Suprapubic skin (tissue), 4 donors: ENCODE measurements at regions not wholly inside any gene's neighbourhood (a gene's known extent, or its start where the extent isn't known, plus 50 kb on each side); places are given as distances from the start of the nearest gene placed in this dataset.

Experiments
- DNase-seq, 2 donors: peaks; one replicate each; pipeline ENCODE4 v3.0.0-alpha.2; 2019; ENCODE audit warnings: low spot score in 2 of 2
- H3K27ac ChIP-seq: fragments of 200-600 bp; sonication (generic); one replicate; pipeline ENCODE4 v1.5.1; 2019
- H3K27me3 ChIP-seq: fragments of 200-600 bp; sonication (generic); one replicate; pipeline ENCODE4 v1.5.1; 2019
- H3K36me3 ChIP-seq: fragments of 200-600 bp; sonication (generic); one replicate; pipeline ENCODE4 v1.5.1; 2019
- H3K4me1 ChIP-seq: fragments of 200-600 bp; sonication (generic); one replicate; pipeline ENCODE4 v1.5.1; 2019
- H3K4me3 ChIP-seq: fragments of 200-600 bp; sonication (generic); one replicate; pipeline ENCODE4 v1.5.1; 2019; ENCODE audit warnings: mild to moderate bottlenecking
- H3K9me3 ChIP-seq: fragments of 200-600 bp; sonication (generic); one replicate; pipeline ENCODE4 v1.5.1; 2019
- EP300 ChIP-seq: sonication (generic); formaldehyde crosslinking; IDR thresholded peaks from one replicate; pipeline ENCODE4 v1.6.1; 2017; ENCODE audit warnings: antibody characterized with exemption
- POLR2A ChIP-seq, 2 donors: fragments of 450-650 bp; IDR thresholded peaks; one replicate each; pipeline ENCODE4 v1.6.1; 2017; ENCODE audit warnings: antibody characterized with exemption in 2 of 2, mild to moderate bottlenecking in 2 of 2, moderate library complexity in 2 of 2
- POLR2AphosphoS5 ChIP-seq, 3 donors: sonication (generic); formaldehyde crosslinking; IDR thresholded peaks; one replicate each; pipeline ENCODE4 v1.6.1; 2017; ENCODE audit warnings: antibody characterized with exemption in 3 of 3
- WGBS: methylation state at CpG from one replicate; pipeline ENCODE4 v1.1.5; 2018; 5-methylcytosine and 5-hydroxymethylcytosine counted together
- TF ChIP-seq, protein P1 (sequence below), 2 donors: fragments of 200-600 bp in 1 of 2; fragments of 450-650 bp in 1 of 2; sonication (generic) in 1 of 2; IDR thresholded peaks; one replicate each; pipeline ENCODE4 v1.5.1; 2016 to 2019; ENCODE audit warnings: antibody characterized with exemption in 2 of 2, mild to moderate bottlenecking in 1 of 2, moderate library complexity in 1 of 2

DNA sequence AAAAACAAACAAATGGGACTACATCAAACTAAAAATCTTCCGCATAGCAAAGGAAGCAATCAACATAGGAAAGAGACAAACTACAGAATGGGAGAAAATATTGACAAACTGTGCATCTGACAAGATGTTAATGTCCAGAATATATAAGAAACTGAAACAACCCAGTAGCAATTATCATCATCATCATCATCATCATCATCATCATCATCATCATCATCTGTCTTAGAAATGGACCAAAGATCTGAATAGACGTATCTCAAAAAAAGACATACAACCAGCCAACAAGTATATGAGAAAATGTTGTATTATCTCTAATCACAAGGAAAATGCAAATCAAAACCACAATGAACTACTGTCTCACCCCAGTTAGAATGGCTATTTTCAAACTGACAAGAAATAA is 173.9 kb downstream of the PRR20E start:
- 86% methylated on average over 2 of the region's 2 CpGs for WGBS
- no peak overlapping the region for H3K4me3 ChIP-seq
- no peak for DNase-seq
- H3K27ac ChIP-seq, result no peak overlapping the region
- no peaks in the 10 kb centered on the region for H3K9me3 ChIP-seq
- TF ChIP-seq POLR2A (IDR thresholded peaks at IDR 0.05) (no peak), EP300 (no peak), POLR2AphosphoS5 (IDR thresholded peaks at IDR 0.05) (no peak)
- TF ChIP-seq, protein P1, sequence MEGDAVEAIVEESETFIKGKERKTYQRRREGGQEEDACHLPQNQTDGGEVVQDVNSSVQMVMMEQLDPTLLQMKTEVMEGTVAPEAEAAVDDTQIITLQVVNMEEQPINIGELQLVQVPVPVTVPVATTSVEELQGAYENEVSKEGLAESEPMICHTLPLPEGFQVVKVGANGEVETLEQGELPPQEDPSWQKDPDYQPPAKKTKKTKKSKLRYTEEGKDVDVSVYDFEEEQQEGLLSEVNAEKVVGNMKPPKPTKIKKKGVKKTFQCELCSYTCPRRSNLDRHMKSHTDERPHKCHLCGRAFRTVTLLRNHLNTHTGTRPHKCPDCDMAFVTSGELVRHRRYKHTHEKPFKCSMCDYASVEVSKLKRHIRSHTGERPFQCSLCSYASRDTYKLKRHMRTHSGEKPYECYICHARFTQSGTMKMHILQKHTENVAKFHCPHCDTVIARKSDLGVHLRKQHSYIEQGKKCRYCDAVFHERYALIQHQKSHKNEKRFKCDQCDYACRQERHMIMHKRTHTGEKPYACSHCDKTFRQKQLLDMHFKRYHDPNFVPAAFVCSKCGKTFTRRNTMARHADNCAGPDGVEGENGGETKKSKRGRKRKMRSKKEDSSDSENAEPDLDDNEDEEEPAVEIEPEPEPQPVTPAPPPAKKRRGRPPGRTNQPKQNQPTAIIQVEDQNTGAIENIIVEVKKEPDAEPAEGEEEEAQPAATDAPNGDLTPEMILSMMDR (IDR thresholded peaks at IDR 0.05), result no peak
- no peaks in the 10 kb centered on the region for H3K27me3 ChIP-seq
- no peaks in the 10 kb centered on the region for H3K4me1 ChIP-seq
- H3K36me3 ChIP-seq, result no peaks in the 10 kb centered on the region

- TF ChIP-seq EP300 (no peak), POLR2AphosphoS5 (IDR thresholded peaks at IDR 0.05) (no peak), POLR2A (IDR thresholded peaks at IDR 0.05) (no peak)
- TF ChIP-seq, protein P1 (IDR thresholded peaks at IDR 0.05), result no peak
- WGBS, result 25% methylated on average over 1 of the region's 1 CpG
These were observed 178.5 kb downstream of the PRR20E start for GRCh38 chr13:57345526-57345925.

DNA sequence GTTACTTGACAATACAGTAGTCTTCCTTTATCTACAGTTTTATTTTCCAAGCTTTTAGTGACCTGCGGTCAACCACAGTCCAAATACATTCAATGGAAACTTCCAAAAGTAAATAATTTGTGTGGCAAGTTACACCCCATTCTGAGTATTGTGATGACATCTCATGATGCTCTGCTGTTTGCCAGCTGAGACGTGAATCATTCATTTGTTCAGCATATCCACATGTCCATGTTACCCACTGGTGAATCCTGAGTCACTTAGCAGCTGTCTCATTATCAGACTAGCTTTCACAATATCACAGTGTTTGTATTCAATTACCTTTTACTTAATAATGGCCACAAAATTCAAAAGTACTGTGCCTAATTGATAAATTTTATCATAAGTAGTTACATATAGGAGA is 179.8 kb downstream of the PRR20E start:
- Histone ChIP-seq H3K4me3 (no peak overlapping the region), H3K36me3 (no peaks in the 10 kb centered on the region), H3K4me1 (no peaks in the 10 kb centered on the region), H3K27ac (no peak overlapping the region), H3K27me3 (no peaks in the 10 kb centered on the region), H3K9me3 (peaks cover 4% of the 10 kb centered on the region)
- 86% methylated on average over 2 of the region's 2 CpGs for WGBS
- no peak for DNase-seq
- no peak for TF ChIP-seq EP300
- TF ChIP-seq POLR2AphosphoS5 (IDR thresholded peaks at IDR 0.05), result no peak
- TF ChIP-seq, protein P1 (IDR thresholded peaks at IDR 0.05), result no peak
- TF ChIP-seq POLR2A (IDR thresholded peaks at IDR 0.05), result no peak

More at GRCh38 chr13:57345526-57345925, 178.5 kb downstream of the PRR20E start:
- Histone ChIP-seq H3K4me3 (no peak overlapping the region), H3K27ac (no peak overlapping the region), H3K27me3 (no peaks in the 10 kb centered on the region), H3K36me3 (no peaks in the 10 kb centered on the region), H3K4me1 (no peaks in the 10 kb centered on the region), H3K9me3 (no peaks in the 10 kb centered on the region)
- DNase-seq, result no peak

DNA sequence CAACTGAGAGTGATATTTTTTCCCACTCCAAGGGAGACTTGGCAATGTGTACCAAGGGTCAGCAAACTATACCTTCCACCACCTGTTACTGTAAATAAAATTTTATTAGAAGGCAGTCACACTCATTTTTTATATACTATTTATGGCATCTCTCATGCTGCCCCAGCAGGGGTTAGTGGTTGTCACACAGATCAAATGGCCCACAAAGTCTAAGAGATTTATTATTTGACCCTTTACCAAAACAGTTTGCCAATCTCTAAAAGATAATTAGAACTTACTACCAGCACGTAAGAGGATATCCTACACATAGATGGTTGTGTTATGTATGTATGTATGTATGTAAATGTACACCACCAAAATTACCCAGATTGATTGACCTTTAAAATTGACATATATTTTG is 185.1 kb downstream of the PRR20E start:
- Histone ChIP-seq H3K4me1 (no peaks in the 10 kb centered on the region), H3K4me3 (no peak overlapping the region), H3K27ac (no peak overlapping the region), H3K27me3 (no peaks in the 10 kb centered on the region), H3K9me3 (peaks cover 4% of the 10 kb centered on the region), H3K36me3 (no peaks in the 10 kb centered on the region)
- TF ChIP-seq POLR2AphosphoS5 (IDR thresholded peaks at IDR 0.05) (no peak), EP300 (no peak), POLR2A (IDR thresholded peaks at IDR 0.05) (no peak)
- TF ChIP-seq, protein P1 (IDR thresholded peaks at IDR 0.05), result no peak
- no peak for DNase-seq
- WGBS, result 91% methylated on average over 1 of the region's 1 CpG

GRCh38 chr13:57353831-57354230 is 186.8 kb downstream of the PRR20E start:
- Histone ChIP-seq H3K36me3 (no peaks in the 10 kb centered on the region), H3K4me1 (no peaks in the 10 kb centered on the region), H3K27ac (no peak overlapping the region), H3K9me3 (peaks cover 4% of the 10 kb centered on the region), H3K4me3 (no peak overlapping the region), H3K27me3 (no peaks in the 10 kb centered on the region)
- 60% methylated on average over 3 of the region's 3 CpGs for WGBS
- DNase-seq, result no peak
- TF ChIP-seq POLR2A (IDR thresholded peaks at IDR 0.05) (no peak), POLR2AphosphoS5 (IDR thresholded peaks at IDR 0.05) (no peak), EP300 (no peak)
- TF ChIP-seq, protein P1 (IDR thresholded peaks at IDR 0.05), result no peak
